NCI-H2029 treated with DMSO at 0.1 percent for 48 hours (cell line): ENCODE measurements at regions not wholly inside any gene's neighbourhood (a gene's known extent, or its start where the extent isn't known, plus 50 kb on each side); places are given as distances from the start of the nearest gene placed in this dataset.
"Not testable (repeated sequence)": the region's sequence is repeated elsewhere in the genome, so short reads cannot be mapped to it uniquely, and the experiment has no call there.

ENCODE experiments used
- DNase-seq: peaks from one replicate; lab custom pipeline; 2025; lab: John Stamatoyannopoulos, UW

DNA sequence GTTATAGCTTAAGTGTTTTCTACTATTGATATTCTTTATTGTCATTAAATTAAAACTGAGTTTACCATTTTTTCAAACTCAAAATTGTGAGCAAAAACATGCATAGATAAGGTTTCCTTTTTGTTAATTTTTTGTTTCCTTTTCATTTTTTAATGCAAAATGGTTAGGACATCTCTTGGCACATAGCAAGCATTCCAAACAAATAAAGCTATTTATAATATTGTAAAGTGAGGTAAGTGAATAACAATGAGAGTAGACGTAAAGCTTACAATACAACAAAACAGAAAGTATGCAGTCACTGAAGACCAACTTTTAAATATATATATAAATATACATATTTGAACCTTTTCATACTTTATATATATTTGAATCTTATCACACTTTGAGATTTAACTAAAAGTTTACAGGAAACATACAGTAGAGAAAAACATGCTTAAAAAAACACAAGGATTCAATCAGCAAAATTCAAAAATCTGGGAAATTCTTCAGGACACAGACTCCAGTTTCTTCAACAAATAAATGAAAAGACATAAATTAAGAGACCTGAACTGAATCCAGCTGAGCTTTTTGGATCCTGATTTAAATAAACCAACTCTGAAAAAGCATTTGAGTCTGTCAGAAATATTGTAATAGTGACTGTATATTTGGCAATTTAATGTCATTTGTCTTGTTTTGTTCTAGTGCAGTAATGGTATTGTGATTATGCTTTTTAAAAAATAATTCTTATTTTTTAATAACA is 67.5 kb upstream of the SAMSN1 start:
- DNase-seq = no peak

- not testable (repeated sequence) for DNase-seq
These were observed 64.0 kb upstream of the SAMSN1 start for GRCh38 chr21:14610119-14610518.

DNA sequence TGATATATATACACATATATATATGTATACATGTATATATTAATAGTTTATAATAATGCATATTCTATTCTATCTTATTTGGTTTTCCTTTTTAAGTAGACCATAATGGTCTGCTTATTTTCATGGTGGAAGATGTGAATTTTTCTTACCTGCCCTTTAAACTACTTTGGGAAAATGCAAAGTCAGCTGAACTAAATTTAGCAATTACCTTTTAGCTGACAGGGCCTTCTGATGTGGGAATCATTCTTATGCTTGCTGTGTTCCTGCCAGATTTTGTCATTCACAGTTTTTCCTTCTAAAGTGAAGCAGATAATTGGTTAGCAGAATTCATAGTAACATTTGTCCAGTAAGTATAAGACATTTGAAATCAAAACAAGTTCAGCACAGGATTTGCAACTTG is 63.2 kb upstream of the SAMSN1 start:
- DNase-seq = no peak

- DNase-seq = no peak
These were observed 61.1 kb upstream of the SAMSN1 start for GRCh38 chr21:14607262-14607661.

DNA sequence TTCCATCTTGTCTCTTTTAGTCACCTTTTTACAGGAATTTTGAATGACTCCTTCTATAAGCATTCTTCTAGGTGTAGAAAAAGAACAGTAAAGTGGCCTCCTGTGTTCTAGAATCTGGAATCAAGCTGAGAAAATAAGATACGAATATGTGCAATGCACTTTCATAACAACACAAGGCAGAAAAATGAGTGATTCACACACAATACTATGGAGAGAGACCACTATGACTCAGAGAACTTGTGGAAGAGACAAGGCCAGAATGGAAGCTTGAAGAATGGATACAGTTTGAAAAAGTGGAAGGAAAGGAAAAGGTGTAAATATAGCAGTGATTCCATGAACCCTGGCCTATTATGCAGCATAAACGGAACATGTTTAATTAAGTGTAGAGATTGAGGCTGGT is 57.1 kb upstream of the SAMSN1 start:
- no peak for DNase-seq

DNA sequence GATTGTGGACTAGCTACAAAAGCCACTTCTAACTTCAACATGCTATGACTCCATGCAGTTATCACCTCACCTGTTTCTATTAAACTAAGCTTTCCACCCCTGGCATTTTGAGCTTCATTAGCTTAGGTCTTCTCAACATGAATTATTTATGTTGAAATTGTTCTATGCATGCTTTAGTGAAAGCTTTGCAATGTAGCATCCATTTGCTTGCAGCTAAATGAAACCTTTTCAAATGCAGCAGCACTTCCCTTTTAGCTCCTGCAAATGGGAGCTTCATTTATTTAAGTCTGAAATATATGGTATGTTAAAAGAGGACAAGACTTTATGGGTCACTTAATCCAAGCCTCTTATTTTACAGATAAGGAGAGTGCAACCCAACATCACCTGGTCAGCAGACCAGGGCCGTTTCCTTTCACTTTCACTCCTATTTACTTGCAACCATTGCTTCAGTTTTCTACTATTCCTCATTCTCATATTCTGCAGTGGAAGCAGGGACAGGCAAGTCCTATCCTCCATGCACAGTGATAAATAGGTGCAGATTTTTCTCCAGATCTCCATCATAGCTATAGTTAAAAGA is 56.4 kb upstream of the SAMSN1 start:
- no peak for DNase-seq

GRCh38 chr21:14600569-14601297 is 54.6 kb upstream of the SAMSN1 start:
- DNase-seq = no peak

DNA sequence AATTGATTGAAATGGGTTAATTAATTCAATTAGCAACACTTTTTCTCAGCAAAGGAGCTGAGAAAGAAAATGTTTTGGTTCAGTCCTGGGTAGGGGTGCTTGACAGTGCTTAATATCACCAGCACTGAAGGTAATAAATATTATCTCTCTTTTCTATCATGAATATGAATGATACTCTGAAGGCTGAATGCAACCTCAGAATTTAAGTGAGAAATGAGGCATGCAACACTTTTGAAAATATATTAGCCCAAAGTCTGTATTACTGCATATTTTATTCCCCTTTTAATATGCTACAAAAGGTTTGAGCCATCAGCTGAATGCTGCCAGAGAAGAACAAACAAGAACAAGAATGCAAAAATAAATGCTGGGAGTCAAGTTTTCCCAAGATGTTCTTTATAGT is 52.0 kb upstream of the SAMSN1 start:
- DNase-seq = no peak
